HG03097 (cell line): ENCODE measurements at regions not wholly inside any gene's neighbourhood (a gene's known extent, or its start where the extent isn't known, plus 50 kb on each side); places are given as distances from the start of the nearest gene placed in this dataset.

ENCODE experiments used
- ATAC-seq: cut with Tn5 transposase; IDR thresholded peaks from one replicate; pipeline ENCODE4 v1.9.1; 2021; ENCODE audit not compliant: unreplicated experiment, low FRiP score

- no peak for ATAC-seq
Measured at GRCh38 chr10:52637592-52637991, 135.0 kb downstream of the MBL2 start.

- ATAC-seq, result no peak
Measured at GRCh38 chr10:52639652-52640051, 132.9 kb downstream of the MBL2 start.

- ATAC-seq, result no peak
Measured at GRCh38 chr10:52642208-52642607, 130.4 kb downstream of the MBL2 start.

- ATAC-seq, result peak; percentile 79
Measured at GRCh38 chr10:52644373-52645186, 128.0 kb downstream of the MBL2 start.

GRCh38 chr10:52645187-52645758 is 127.3 kb downstream of the MBL2 start:
- ATAC-seq, result no peak

GRCh38 chr10:52649511-52649910 is 123.1 kb downstream of the MBL2 start:
- ATAC-seq, result no peak

- no peak for ATAC-seq
Measured at GRCh38 chr10:52650873-52651272, 121.7 kb downstream of the MBL2 start.

- ATAC-seq, result no peak
Measured at GRCh38 chr10:52651293-52651692, 121.3 kb downstream of the MBL2 start.

- no peak for ATAC-seq
Measured at GRCh38 chr10:52652431-52653262, 119.9 kb downstream of the MBL2 start.

GRCh38 chr10:52653263-52653909 is 119.2 kb downstream of the MBL2 start:
- ATAC-seq, result no peak

GRCh38 chr10:52654201-52654600 is 118.4 kb downstream of the MBL2 start:
- ATAC-seq, result no peak

GRCh38 chr10:52658112-52658511 is 114.5 kb downstream of the MBL2 start:
- ATAC-seq, result no peak

GRCh38 chr10:52659085-52659484 is 113.5 kb downstream of the MBL2 start:
- ATAC-seq, result no peak

GRCh38 chr10:52662256-52662655 is 110.3 kb downstream of the MBL2 start:
- no peak for ATAC-seq

GRCh38 chr10:52663161-52663560 is 109.4 kb downstream of the MBL2 start:
- ATAC-seq, result no peak

- no peak for ATAC-seq
Measured at GRCh38 chr10:52664629-52665028, 108.0 kb downstream of the MBL2 start.

GRCh38 chr10:52665821-52666220 is 106.8 kb downstream of the MBL2 start:
- ATAC-seq, result no peak

- no peak for ATAC-seq
Measured at GRCh38 chr10:52666931-52667330, 105.7 kb downstream of the MBL2 start.

- ATAC-seq, result no peak
Measured at GRCh38 chr10:52668024-52668423, 104.6 kb downstream of the MBL2 start.

GRCh38 chr10:52672880-52673279 is 99.7 kb downstream of the MBL2 start:
- no peak for ATAC-seq

GRCh38 chr10:52673468-52673867 is 99.1 kb downstream of the MBL2 start:
- ATAC-seq, result no peak
